ENCODE measurements at regions not wholly inside any gene's neighbourhood (a gene's known extent, or its start where the extent isn't known, plus 50 kb on each side); places are given as distances from the start of the nearest gene placed in this dataset.

- no peak for TF ChIP-seq TAF1 (IDR thresholded peaks at IDR 0.05; ENCODE audit: low read depth, low read length)
- no peak for TF ChIP-seq POLR2A (IDR thresholded peaks at IDR 0.05; ENCODE audit: control extremely low read depth in 1 of 2, low read depth in 2 of 2, low read length in 2 of 2)
- TF ChIP-seq CTCF (IDR thresholded peaks at IDR 0.05; ENCODE audit: control extremely low read depth in 1 of 3, insufficient read depth in 1 of 3, low read depth in 1 of 3, low read length in 3 of 3): no peak
- TF ChIP-seq ATF3 (IDR thresholded peaks at IDR 0.05; ENCODE audit: insufficient read depth, low read depth, low read length): no peak
- no peak for TF ChIP-seq SRF (IDR thresholded peaks at IDR 0.05; ENCODE audit: low read depth, low read length)
- no peak for TF ChIP-seq EZH2 (IDR thresholded peaks at IDR 0.05; ENCODE audit: low read depth, low read length, severe bottlenecking)
- no peak for TF ChIP-seq CEBPB (IDR thresholded peaks at IDR 0.05; ENCODE audit: low read depth, low read length)
- TF ChIP-seq EP300 (IDR thresholded peaks at IDR 0.05; ENCODE audit: borderline replicate concordance in 1 of 2, low read depth in 2 of 2, low read length in 2 of 2): no peak
- TF ChIP-seq CREB1 (IDR thresholded peaks at IDR 0.05): no peak
- no peak for TF ChIP-seq ZNF274 (IDR thresholded peaks at IDR 0.05; ENCODE audit: borderline replicate concordance, extremely low read depth, low read length)
Observed at GRCh38 chr2:58644451-58644850, 403.3 kb upstream of the FANCL start.
